ENCODE measurements at regions not wholly inside any gene's neighbourhood (a gene's known extent, or its start where the extent isn't known, plus 50 kb on each side); places are given as distances from the start of the nearest gene placed in this dataset.
A peak's percentile ranks its signal among the peaks of the same experiment; 100 is the strongest.

GRCh38 chr2:19125901-19126680 lies 232.3 kb downstream of the OSR1 start:
- no peak for DNase-seq
- 83 to 88% methylated on average over 9 of the region's 9 CpGs for WGBS, 2 donors
- Histone ChIP-seq H3K9me3 (no peaks in the 10 kb centered on the region), H3K27me3 (no peaks in the 10 kb centered on the region), H3K4me3 (replicated peaks in 1 of 3) (no peak overlapping the region), H3K27ac (no peak overlapping the region), H3K4me1 (peaks cover 0 to 10% of the 10 kb centered on the region in 2 donors), H3K36me3 (no peaks in the 10 kb centered on the region)
- TF ChIP-seq POLR2A (IDR thresholded peaks at IDR 0.05), result no peak
- TF ChIP-seq, protein P1, sequence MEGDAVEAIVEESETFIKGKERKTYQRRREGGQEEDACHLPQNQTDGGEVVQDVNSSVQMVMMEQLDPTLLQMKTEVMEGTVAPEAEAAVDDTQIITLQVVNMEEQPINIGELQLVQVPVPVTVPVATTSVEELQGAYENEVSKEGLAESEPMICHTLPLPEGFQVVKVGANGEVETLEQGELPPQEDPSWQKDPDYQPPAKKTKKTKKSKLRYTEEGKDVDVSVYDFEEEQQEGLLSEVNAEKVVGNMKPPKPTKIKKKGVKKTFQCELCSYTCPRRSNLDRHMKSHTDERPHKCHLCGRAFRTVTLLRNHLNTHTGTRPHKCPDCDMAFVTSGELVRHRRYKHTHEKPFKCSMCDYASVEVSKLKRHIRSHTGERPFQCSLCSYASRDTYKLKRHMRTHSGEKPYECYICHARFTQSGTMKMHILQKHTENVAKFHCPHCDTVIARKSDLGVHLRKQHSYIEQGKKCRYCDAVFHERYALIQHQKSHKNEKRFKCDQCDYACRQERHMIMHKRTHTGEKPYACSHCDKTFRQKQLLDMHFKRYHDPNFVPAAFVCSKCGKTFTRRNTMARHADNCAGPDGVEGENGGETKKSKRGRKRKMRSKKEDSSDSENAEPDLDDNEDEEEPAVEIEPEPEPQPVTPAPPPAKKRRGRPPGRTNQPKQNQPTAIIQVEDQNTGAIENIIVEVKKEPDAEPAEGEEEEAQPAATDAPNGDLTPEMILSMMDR (IDR thresholded peaks at IDR 0.05), result no peak
- intact Hi-C loops (cut with DNase I), result no loop called here

DNA sequence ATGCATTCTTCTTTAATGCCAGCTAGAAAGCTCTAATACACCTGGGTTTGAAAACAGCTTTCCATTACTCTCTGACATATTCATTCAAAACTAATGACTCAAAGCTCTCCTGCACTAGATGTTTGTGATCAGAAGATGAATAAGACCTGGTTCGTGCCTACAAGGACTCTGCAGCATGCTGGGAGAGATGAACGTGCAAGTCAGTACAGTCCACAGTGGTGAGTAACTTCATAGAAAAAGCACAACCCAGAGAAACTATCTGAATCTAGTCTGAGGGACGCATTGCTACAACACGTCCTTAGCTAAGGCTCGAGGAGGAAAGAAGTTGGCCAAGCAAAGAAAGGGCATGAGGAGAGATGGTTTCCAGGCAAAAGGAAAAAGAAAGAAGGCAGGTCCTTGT lies 234.3 kb downstream of the OSR1 start:
- Histone ChIP-seq H3K4me1 (peaks cover 0 to 10% of the 10 kb centered on the region in 2 donors), H3K9me3 (no peaks in the 10 kb centered on the region), H3K27ac (no peak overlapping the region), H3K27me3 (no peaks in the 10 kb centered on the region), H3K36me3 (no peaks in the 10 kb centered on the region), H3K4me3 (replicated peaks in 1 of 3) (no peak overlapping the region)
- TF ChIP-seq POLR2A (IDR thresholded peaks at IDR 0.05), result no peak
- TF ChIP-seq, protein P1 (IDR thresholded peaks at IDR 0.05), result no peak
- DNase-seq, result no peak
- intact Hi-C loops (cut with DNase I), result no loop called here
- 81 to 94% methylated on average over 5 of the region's 5 CpGs for WGBS, 2 donors

DNA sequence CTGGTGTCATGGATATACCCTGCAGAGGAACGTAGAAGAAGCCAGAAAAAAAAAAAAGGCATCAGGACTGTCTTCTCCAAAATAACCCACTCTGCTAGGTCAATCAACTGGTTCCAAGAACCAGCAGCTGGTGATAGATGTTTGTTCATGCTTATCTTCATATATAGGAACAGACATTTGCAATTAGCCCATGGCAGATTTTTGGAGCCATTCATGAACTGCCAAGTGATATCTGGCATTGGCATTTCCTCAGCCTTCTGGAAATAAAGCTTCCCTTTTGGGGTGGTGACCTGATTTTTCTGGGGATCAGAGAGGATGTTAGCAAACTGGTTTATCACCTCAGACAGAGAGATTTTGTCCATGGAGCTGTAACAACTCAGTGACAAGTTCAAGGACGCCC lies 234.9 kb downstream of the OSR1 start:
- Histone ChIP-seq H3K27me3 (no peaks in the 10 kb centered on the region), H3K36me3 (no peaks in the 10 kb centered on the region), H3K4me1 (peaks cover 0 to 10% of the 10 kb centered on the region in 2 donors), H3K9me3 (no peaks in the 10 kb centered on the region), H3K4me3 (replicated peaks in 1 of 3) (no peak overlapping the region), H3K27ac (no peak overlapping the region)
- WGBS, 2 donors, result 96 to 98% methylated on average over 2 of the region's 2 CpGs
- intact Hi-C loops (cut with DNase I), result no loop called here
- DNase-seq, result no peak
- TF ChIP-seq POLR2A (IDR thresholded peaks at IDR 0.05), result no peak
- TF ChIP-seq, protein P1 (IDR thresholded peaks at IDR 0.05), result no peak

- Histone ChIP-seq H3K27me3 (no peaks in the 10 kb centered on the region), H3K9me3 (no peaks in the 10 kb centered on the region), H3K36me3 (no peaks in the 10 kb centered on the region), H3K27ac (no peak overlapping the region), H3K4me3 (replicated peaks in 1 of 3) (no peak overlapping the region), H3K4me1 (peaks cover 0 to 7% of the 10 kb centered on the region in 2 donors)
- no peak for DNase-seq
- 84 to 96% methylated on average over 1 of the region's 1 CpG for WGBS, 2 donors
- intact Hi-C loops (cut with DNase I), result no loop called here
- no peak for TF ChIP-seq POLR2A (IDR thresholded peaks at IDR 0.05)
- TF ChIP-seq, protein P1 (IDR thresholded peaks at IDR 0.05), result no peak
Observed at GRCh38 chr2:19122220-19122619, 236.2 kb downstream of the OSR1 start.

DNA sequence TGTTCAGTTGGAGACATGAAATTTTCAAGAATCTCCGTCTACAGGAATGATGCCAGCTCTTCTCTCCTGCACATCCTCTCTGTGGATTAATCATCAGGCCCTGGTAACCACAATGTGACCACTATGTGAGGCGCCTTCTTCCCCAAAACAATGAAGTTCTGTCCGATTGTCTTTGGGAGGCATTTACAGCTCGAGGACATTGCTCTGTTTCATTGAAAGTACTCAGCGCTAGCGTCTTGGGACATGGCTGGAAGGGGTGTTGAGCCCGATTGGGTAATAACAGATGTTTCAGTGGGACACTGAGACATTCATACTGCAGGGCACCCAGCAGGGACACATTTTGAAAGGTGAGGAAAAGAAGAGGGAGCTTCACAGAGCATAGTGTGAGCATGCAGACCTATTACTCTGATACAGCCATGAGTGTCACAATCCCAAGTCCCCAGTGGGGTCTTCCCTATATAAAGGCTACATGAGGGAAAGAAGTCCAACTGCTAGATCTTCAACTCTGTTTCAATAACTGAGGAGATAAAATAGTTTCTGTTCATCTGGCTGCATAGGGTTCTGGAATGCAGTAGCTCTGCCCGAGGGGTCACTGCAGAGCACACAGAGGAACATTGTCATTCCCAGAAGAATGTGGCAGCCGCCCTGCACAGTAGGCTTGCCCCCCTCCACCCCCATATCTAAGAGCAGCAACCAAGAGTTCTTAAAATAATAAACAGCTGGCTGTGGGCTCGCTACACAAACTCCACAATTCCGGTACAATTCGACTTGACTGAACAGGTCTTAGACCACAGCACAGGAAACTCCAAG lies 237.3 kb downstream of the OSR1 start:
- intact Hi-C loops (cut with DNase I), result no loop called here
- peak; percentile 20 to 54 for DNase-seq
- Histone ChIP-seq H3K27me3 (no peaks in the 10 kb centered on the region), H3K27ac (peak overlapping the region in 1 of 3 donors; percentile 7), H3K4me3 (replicated peaks in 1 of 3) (no peak overlapping the region), H3K9me3 (no peaks in the 10 kb centered on the region), H3K4me1 (peaks cover 0 to 7% of the 10 kb centered on the region in 2 donors), H3K36me3 (no peaks in the 10 kb centered on the region)
- TF ChIP-seq, protein P1 (IDR thresholded peaks at IDR 0.05), result no peak
- no peak for TF ChIP-seq POLR2A (IDR thresholded peaks at IDR 0.05)
- WGBS, 2 donors, result 56 to 63% methylated on average over 12 of the region's 12 CpGs

Measured in thyroid gland (tissue), 4 donors.